Effector memory CD8-positive, alpha-beta T cell (primary cell): ENCODE measurements at regions not wholly inside any gene's neighbourhood (a gene's known extent, or its start where the extent isn't known, plus 50 kb on each side); places are given as distances from the start of the nearest gene placed in this dataset.

Source experiments
- ATAC-seq: fragments of 150-1000 bp; cut with Tn5 transposase; replicated peaks from 2 replicates; pipeline ENCODE4 v1.10.0; 2021; ENCODE audit warnings: mild to moderate bottlenecking, moderate library complexity
- DNase-seq, 3 experiments: peaks; one replicate each; pipeline ENCODE4 v3.0.0; 2021
- H3K27ac Mint-ChIP-seq, 2 donors: one replicate each; pipeline ENCODE4 v1.8.0; 2022; ENCODE audit warnings: mild to moderate bottlenecking in 2 of 2, mixed read lengths in 2 of 2, moderate library complexity in 2 of 2
- H3K27me3 Mint-ChIP-seq, 2 donors: one replicate each; pipeline ENCODE4 v1.8.0; 2022; ENCODE audit warnings: mixed read lengths in 2 of 2
- H3K36me3 Mint-ChIP-seq: one replicate; pipeline ENCODE4 v1.8.0; 2022; ENCODE audit warnings: mild to moderate bottlenecking, moderate library complexity, mixed read lengths; ENCODE audit not compliant: insufficient read depth
- H3K4me1 Mint-ChIP-seq, 2 donors: one replicate each; pipeline ENCODE4 v1.8.0; 2022; ENCODE audit warnings: low read depth in 2 of 2, mixed read lengths in 2 of 2
- H3K4me3 Mint-ChIP-seq, 2 donors: one replicate each; pipeline ENCODE4 v1.8.0; 2022; ENCODE audit warnings: mild to moderate bottlenecking in 2 of 2, mixed read lengths in 2 of 2, moderate library complexity in 2 of 2
- H3K9me3 Mint-ChIP-seq, 2 donors: one replicate each; pipeline ENCODE4 v1.8.0; 2022; ENCODE audit warnings: mixed read lengths in 2 of 2

DNA sequence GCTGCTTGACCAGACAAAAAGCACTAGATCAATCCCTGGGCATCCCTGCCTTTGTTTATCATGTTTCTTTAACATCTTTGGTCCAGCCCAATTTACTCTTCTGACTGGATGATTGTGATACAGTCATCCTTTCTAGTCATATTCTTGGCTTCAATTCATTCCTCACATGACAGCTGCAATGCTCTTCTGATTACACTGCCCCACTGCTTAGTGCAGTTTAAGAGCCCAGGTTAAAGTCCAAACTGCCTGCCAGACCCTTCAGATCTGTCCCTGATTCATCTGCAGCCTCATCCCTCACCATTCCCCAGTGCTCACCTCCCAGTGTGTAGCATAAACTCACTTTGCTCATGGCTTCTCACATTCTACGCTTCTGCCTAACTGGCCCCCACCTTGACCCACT is 383.8 kb downstream of the TNS3 start:
- no peaks in the 10 kb centered on the region for H3K27me3 Mint-ChIP-seq
- peaks cover 11 to 24% of the 10 kb centered on the region in 2 donors for H3K9me3 Mint-ChIP-seq
- H3K4me3 Mint-ChIP-seq: no peak overlapping the region
- no peak for DNase-seq
- no peaks in the 10 kb centered on the region for H3K36me3 Mint-ChIP-seq
- no peak for ATAC-seq
- no peaks in the 10 kb centered on the region for H3K4me1 Mint-ChIP-seq
- H3K27ac Mint-ChIP-seq: no peak overlapping the region

DNA sequence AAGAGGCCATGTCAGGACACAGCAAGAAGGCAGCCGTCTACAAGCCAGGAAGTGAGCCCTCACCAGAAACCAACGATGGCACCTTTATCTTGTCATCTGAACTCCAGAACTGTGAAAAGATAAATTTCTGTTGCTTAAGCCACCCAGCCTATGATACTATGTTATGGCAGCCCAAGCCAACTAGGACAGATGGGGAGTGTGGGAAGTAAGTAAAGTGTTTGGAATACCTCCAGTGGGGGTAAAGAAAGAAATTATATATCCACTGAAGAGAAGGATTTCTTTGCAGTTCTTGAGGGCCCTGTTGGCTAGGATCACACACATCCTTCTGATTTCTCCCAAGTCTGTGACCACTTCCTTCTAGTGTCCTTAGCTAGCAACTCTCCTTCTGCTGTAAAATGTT is 384.4 kb downstream of the TNS3 start:
- Mint-ChIP-seq H3K4me1 (no peaks in the 10 kb centered on the region), H3K27ac (no peak overlapping the region), H3K4me3 (no peak overlapping the region), H3K9me3 (peaks cover 11 to 24% of the 10 kb centered on the region in 2 donors), H3K27me3 (no peaks in the 10 kb centered on the region), H3K36me3 (no peaks in the 10 kb centered on the region)
- no peak for DNase-seq
- ATAC-seq: no peak

GRCh38 chr7:47196737-47197136 is 385.2 kb downstream of the TNS3 start:
- no peaks in the 10 kb centered on the region for H3K27me3 Mint-ChIP-seq
- no peak overlapping the region for H3K4me3 Mint-ChIP-seq
- ATAC-seq: no peak
- H3K27ac Mint-ChIP-seq: no peak overlapping the region
- no peaks in the 10 kb centered on the region for H3K36me3 Mint-ChIP-seq
- no peak for DNase-seq
- no peaks in the 10 kb centered on the region for H3K4me1 Mint-ChIP-seq
- H3K9me3 Mint-ChIP-seq: peaks cover 11 to 24% of the 10 kb centered on the region in 2 donors

DNA sequence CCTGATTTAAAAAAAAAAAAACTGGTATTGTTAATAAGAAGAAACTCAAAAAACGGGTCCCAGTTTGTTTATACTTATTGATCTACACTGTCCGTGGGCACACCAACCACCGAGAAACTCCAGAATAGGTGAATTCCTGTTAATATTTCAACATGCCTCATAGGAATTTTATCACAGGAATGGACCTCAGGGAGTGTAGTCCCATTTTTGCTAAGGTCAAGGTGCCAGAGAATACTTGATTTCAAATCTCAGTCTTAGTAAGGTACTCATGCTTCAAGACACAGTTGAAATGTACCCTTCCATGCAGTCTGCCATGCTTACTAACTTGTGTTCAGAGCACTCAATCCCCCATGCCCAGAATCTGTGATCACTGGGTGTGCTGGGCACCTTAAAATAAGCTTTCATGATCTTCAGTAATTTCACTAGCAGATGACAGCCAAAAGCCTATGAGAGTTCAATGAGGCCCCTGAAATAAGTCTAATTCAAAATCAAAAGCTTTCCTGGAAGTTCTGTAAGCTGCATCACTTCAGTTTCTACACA is 385.7 kb downstream of the TNS3 start:
- DNase-seq: no peak
- no peak overlapping the region for H3K4me3 Mint-ChIP-seq
- no peak for ATAC-seq
- H3K27me3 Mint-ChIP-seq: no peaks in the 10 kb centered on the region
- no peaks in the 10 kb centered on the region for H3K36me3 Mint-ChIP-seq
- H3K4me1 Mint-ChIP-seq: no peaks in the 10 kb centered on the region
- peaks cover 11 to 24% of the 10 kb centered on the region in 2 donors for H3K9me3 Mint-ChIP-seq
- no peak overlapping the region for H3K27ac Mint-ChIP-seq

- Mint-ChIP-seq H3K4me1 (no peaks in the 10 kb centered on the region), H3K9me3 (peaks cover 11 to 24% of the 10 kb centered on the region in 2 donors), H3K4me3 (no peak overlapping the region), H3K27ac (no peak overlapping the region), H3K27me3 (no peaks in the 10 kb centered on the region), H3K36me3 (no peaks in the 10 kb centered on the region)
- ATAC-seq: no peak
- no peak for DNase-seq
Measured at GRCh38 chr7:47195641-47196040, 386.3 kb downstream of the TNS3 start.

DNA sequence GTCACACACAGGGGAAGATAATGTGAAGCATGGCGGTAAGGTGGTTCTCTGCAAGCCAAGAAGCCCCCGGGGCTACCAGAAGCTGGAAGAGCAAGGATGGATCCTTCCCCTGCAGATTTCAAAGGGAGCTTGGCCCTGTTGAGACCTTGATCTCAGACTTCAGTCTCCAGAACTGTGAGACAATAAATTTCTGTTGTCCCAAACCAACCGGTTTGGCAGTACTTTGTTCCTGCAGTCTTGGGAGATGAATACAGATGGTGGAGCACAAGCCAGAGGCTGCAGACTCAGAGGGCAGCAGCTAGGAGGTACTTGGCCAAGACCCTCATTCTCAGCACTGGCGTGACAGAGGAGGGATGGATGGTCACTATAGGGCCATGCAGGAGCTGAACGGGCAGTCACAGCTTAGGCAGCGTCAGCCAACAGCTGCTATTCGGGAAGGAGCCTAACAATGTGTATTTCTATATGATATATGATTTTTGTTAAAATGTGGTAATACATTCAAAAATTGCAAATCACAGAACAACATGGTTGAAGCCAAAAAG is 387.3 kb downstream of the TNS3 start:
- H3K27me3 Mint-ChIP-seq: no peaks in the 10 kb centered on the region
- H3K36me3 Mint-ChIP-seq: no peaks in the 10 kb centered on the region
- H3K4me3 Mint-ChIP-seq: no peak overlapping the region
- ATAC-seq (no peak), DNase-seq (no peak)
- no peaks in the 10 kb centered on the region for H3K4me1 Mint-ChIP-seq
- peaks cover 9 to 24% of the 10 kb centered on the region in 2 donors for H3K9me3 Mint-ChIP-seq
- no peak overlapping the region for H3K27ac Mint-ChIP-seq

DNA sequence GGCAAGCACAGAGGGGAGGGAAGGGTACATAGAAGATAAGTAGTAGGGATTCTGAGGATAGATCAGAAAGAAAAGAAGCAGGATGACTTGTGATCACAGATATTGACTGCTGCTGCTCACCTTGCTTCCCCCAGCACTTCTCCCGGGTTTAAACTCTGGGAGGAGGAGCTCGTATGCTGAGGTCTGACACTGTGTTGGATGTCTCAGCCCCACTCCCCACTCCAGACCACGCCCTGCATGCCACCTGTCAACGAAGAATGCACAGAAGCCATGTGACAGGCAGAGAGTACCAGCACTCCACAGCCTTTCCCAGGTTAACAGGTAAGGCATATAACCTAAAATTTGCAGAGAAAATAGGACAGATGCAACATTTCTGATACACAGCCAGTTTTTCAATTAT is 388.9 kb downstream of the TNS3 start:
- no peaks in the 10 kb centered on the region for H3K27me3 Mint-ChIP-seq
- no peaks in the 10 kb centered on the region for H3K36me3 Mint-ChIP-seq
- H3K4me3 Mint-ChIP-seq: no peak overlapping the region
- H3K9me3 Mint-ChIP-seq: peaks cover 7 to 16% of the 10 kb centered on the region in 2 donors
- H3K27ac Mint-ChIP-seq: no peak overlapping the region
- no peak for ATAC-seq
- H3K4me1 Mint-ChIP-seq: no peaks in the 10 kb centered on the region
- DNase-seq: no peak

GRCh38 chr7:47191876-47192291 is 390.0 kb downstream of the TNS3 start:
- ATAC-seq (no peak), DNase-seq (no peak)
- H3K4me3 Mint-ChIP-seq: no peak overlapping the region
- no peaks in the 10 kb centered on the region for H3K4me1 Mint-ChIP-seq
- no peak overlapping the region for H3K27ac Mint-ChIP-seq
- no peaks in the 10 kb centered on the region for H3K27me3 Mint-ChIP-seq
- no peaks in the 10 kb centered on the region for H3K36me3 Mint-ChIP-seq
- H3K9me3 Mint-ChIP-seq: peaks cover 4 to 15% of the 10 kb centered on the region in 2 donors

DNA sequence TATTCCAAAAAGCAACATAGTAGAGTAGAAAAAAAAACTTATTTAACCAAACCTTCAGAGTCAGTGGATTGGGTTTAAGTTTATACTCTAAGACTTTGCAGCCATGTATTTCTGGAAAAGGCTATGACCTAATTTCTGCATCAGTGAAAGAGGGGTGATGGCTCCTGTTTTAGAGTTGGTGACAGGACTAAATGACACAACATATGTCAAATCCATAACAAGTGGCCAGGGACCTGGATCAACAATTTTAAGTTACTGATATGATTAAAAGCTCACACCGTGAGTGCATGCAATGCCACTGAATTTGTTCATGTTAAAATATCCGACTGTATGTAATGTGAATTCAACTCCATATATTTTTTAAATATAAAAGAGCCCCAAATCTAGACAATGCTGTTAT is 390.6 kb downstream of the TNS3 start:
- Mint-ChIP-seq H3K36me3 (no peaks in the 10 kb centered on the region), H3K27me3 (no peaks in the 10 kb centered on the region)
- ATAC-seq: no peak

DNA sequence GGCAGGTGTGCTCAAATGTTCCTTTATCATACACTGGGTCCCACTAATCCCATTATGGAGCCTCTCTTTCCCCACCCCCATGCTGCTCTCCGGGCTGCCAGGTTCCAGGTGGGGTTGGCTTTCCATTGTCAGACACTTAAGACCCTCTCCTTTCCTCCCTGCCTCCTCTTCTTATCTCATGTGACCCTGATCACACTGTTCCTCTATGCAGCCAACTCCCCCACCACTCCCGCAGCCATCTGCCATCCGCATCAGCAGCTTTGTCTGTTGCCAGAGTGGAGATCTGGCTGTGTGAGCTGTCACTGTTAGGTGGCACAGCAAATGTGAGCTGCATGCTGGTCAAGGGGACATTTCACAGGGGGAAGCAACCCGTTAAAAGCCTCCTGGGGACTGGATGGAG is 391.4 kb downstream of the TNS3 start:
- H3K4me1 Mint-ChIP-seq: peaks cover 0 to 1% of the 10 kb centered on the region in 2 donors
- no peak for DNase-seq
- H3K27ac Mint-ChIP-seq: no peak overlapping the region
- no peaks in the 10 kb centered on the region for H3K27me3 Mint-ChIP-seq
- no peak for ATAC-seq
- no peak overlapping the region for H3K4me3 Mint-ChIP-seq
- no peaks in the 10 kb centered on the region for H3K36me3 Mint-ChIP-seq
- H3K9me3 Mint-ChIP-seq: peaks cover 4 to 23% of the 10 kb centered on the region in 2 donors

More for the DNA sequence above, 390.6 kb downstream of the TNS3 start:
- no peak overlapping the region for H3K4me3 Mint-ChIP-seq
- H3K9me3 Mint-ChIP-seq: peaks cover 4 to 21% of the 10 kb centered on the region in 2 donors
- DNase-seq: no peak
- no peak overlapping the region for H3K27ac Mint-ChIP-seq
- peaks cover 0 to 1% of the 10 kb centered on the region in 2 donors for H3K4me1 Mint-ChIP-seq

DNA sequence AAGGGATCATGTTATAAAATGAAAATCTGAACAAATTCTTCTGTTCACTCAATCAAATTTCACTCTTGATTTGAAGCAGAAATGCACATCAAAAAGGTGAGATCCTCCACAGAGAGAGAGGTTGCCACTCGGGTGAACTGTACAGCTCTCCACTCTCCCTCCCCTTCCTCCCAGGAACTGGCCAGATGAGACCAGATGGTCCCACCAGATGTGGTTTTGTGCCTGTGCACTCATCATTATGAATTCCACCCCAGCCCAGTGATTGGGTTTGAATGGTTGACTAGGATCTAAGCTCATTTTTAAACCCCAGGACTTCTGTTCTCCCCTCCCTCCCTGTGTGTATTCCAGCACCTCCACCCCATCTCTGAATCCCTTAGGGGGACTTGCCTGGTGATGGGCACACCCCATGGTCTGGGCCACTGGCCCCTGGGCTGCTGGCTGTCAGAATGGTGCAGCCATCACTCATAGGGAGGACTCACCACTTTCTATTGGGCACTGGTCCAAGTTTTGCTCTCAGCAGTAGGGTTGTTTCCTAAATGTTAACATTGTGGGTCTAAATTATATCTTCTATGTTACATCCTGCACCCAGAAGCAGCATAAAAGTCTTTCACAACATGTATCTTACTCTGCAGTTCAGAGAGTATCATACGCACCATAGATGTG is 393.1 kb downstream of the TNS3 start:
- Mint-ChIP-seq H3K9me3 (peaks cover 2 to 12% of the 10 kb centered on the region in 2 donors), H3K27ac (no peak overlapping the region), H3K4me1 (peaks cover 0 to 1% of the 10 kb centered on the region in 2 donors), H3K4me3 (no peak overlapping the region), H3K27me3 (no peaks in the 10 kb centered on the region), H3K36me3 (no peaks in the 10 kb centered on the region)
- DNase-seq: no peak
- ATAC-seq: no peak

GRCh38 chr7:47188136-47188535 is 393.8 kb downstream of the TNS3 start:
- DNase-seq: no peak
- Mint-ChIP-seq H3K36me3 (no peaks in the 10 kb centered on the region), H3K4me3 (no peak overlapping the region), H3K27ac (no peak overlapping the region), H3K27me3 (no peaks in the 10 kb centered on the region), H3K9me3 (peaks cover 2 to 11% of the 10 kb centered on the region in 2 donors), H3K4me1 (peaks cover 0 to 1% of the 10 kb centered on the region in 2 donors)
- ATAC-seq: no peak

DNA sequence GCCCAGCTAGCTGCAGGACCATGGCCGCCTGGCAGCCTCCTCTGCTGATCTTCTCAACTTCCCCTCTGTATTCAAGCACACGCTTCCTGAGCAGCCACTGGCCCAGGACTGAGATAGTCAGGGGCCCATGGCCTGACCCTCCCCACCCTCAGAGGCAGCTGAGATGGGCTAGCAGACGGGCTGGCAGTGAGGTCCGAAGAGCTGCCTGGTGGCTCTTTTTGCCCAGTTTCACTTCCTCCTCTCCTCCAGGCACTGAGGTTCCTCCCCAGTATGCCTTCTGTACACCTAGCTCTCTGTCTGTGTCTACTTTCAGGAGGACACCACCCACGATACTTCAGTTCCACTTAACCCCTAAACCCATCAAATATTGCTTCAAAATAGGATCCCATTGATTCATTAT is 395.6 kb downstream of the TNS3 start:
- Mint-ChIP-seq H3K4me3 (no peak overlapping the region), H3K27me3 (no peaks in the 10 kb centered on the region), H3K4me1 (peaks cover 0 to 1% of the 10 kb centered on the region in 2 donors), H3K9me3 (peaks cover 2 to 11% of the 10 kb centered on the region in 2 donors), H3K36me3 (no peaks in the 10 kb centered on the region), H3K27ac (no peak overlapping the region)
- ATAC-seq: no peak
- no peak for DNase-seq

DNA sequence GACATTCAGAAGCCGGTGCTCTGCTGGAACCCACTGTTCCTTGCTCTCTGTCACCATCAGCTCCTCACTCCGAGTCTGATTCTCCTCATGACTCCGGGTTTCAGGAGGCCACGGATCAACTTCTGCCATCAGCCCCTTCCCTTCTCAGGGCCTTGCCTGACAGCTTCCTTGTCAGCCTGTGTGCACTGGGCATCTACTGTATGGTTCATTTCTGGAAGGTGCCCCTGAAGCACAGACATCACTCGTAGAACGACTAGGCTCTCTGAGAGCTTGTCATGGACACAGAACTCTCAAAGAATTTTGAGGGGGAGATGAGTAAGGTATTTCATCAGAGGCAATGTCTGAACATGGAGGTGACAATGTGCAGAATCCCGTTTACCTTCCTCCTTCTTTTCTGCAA is 396.1 kb downstream of the TNS3 start:
- no peaks in the 10 kb centered on the region for H3K36me3 Mint-ChIP-seq

More for the DNA sequence above, 396.1 kb downstream of the TNS3 start:
- H3K9me3 Mint-ChIP-seq: peaks cover 2 to 11% of the 10 kb centered on the region in 2 donors
- DNase-seq (no peak), ATAC-seq (no peak)
- H3K4me1 Mint-ChIP-seq: peaks cover 0 to 1% of the 10 kb centered on the region in 2 donors
- no peak overlapping the region for H3K4me3 Mint-ChIP-seq
- H3K27ac Mint-ChIP-seq: no peak overlapping the region
- H3K27me3 Mint-ChIP-seq: no peaks in the 10 kb centered on the region
